ENCODE measurements at regions not wholly inside any gene's neighbourhood (a gene's known extent, or its start where the extent isn't known, plus 50 kb on each side); places are given as distances from the start of the nearest gene placed in this dataset.

- no peak for DNase-seq (ENCODE audit: low read depth, low spot score)
- in situ Hi-C loops (cut with HindIII; ENCODE audit: low pct_unique_long_range_greater_than_20kb, low sequenced_read_pairs): no loop called here
Observed at GRCh38 chr1:65694933-65695332, 97.8 kb upstream of the PDE4B start.

- in situ Hi-C loops (cut with HindIII; ENCODE audit: low pct_unique_long_range_greater_than_20kb, low sequenced_read_pairs): no loop called here
- no peak for DNase-seq (ENCODE audit: low read depth, low spot score)
Observed at GRCh38 chr1:65698590-65698989, 94.1 kb upstream of the PDE4B start.

- in situ Hi-C loops (cut with HindIII; ENCODE audit: low pct_unique_long_range_greater_than_20kb, low sequenced_read_pairs): no loop called here
- DNase-seq (ENCODE audit: low read depth, low spot score): no peak
Observed at GRCh38 chr1:65703853-65704252, 88.8 kb upstream of the PDE4B start.

- no peak for DNase-seq (ENCODE audit: low read depth, low spot score)
Observed at GRCh38 chr1:65704318-65704717, 88.4 kb upstream of the PDE4B start.

GRCh38 chr1:65717815-65718454 is 74.8 kb upstream of the PDE4B start:
- DNase-seq (ENCODE audit: low read depth, low spot score): peak; percentile 38
- in situ Hi-C loops (cut with HindIII; ENCODE audit: low pct_unique_long_range_greater_than_20kb, low sequenced_read_pairs): no loop called here

More at GRCh38 chr1:65704318-65704717, 88.4 kb upstream of the PDE4B start:
- in situ Hi-C loops (cut with HindIII; ENCODE audit: low pct_unique_long_range_greater_than_20kb, low sequenced_read_pairs): no loop called here

GRCh38 chr1:65719391-65719790 is 73.3 kb upstream of the PDE4B start:
- DNase-seq (ENCODE audit: low read depth, low spot score): no peak
- in situ Hi-C loops (cut with HindIII; ENCODE audit: low pct_unique_long_range_greater_than_20kb, low sequenced_read_pairs): no loop called here

- in situ Hi-C loops (cut with HindIII; ENCODE audit: low pct_unique_long_range_greater_than_20kb, low sequenced_read_pairs): no loop called here
Observed at GRCh38 chr1:65722461-65722860, 70.2 kb upstream of the PDE4B start.

GRCh38 chr1:65724151-65724550 is 68.5 kb upstream of the PDE4B start:
- DNase-seq (ENCODE audit: low read depth, low spot score): no peak
- in situ Hi-C loops (cut with HindIII; ENCODE audit: low pct_unique_long_range_greater_than_20kb, low sequenced_read_pairs): no loop called here

More at GRCh38 chr1:65722461-65722860, 70.2 kb upstream of the PDE4B start:
- DNase-seq (ENCODE audit: low read depth, low spot score): no peak

- DNase-seq (ENCODE audit: low read depth, low spot score): no peak
- in situ Hi-C loops (cut with HindIII; ENCODE audit: low pct_unique_long_range_greater_than_20kb, low sequenced_read_pairs): no loop called here
Observed at GRCh38 chr1:65725064-65725463, 67.6 kb upstream of the PDE4B start.

GRCh38 chr1:65728504-65728903 is 64.2 kb upstream of the PDE4B start:
- no peak for DNase-seq (ENCODE audit: low read depth, low spot score)
- in situ Hi-C loops (cut with HindIII; ENCODE audit: low pct_unique_long_range_greater_than_20kb, low sequenced_read_pairs): no loop called here

- no peak for DNase-seq (ENCODE audit: low read depth, low spot score)
- in situ Hi-C loops (cut with HindIII; ENCODE audit: low pct_unique_long_range_greater_than_20kb, low sequenced_read_pairs): no loop called here
Observed at GRCh38 chr1:65729259-65729658, 63.4 kb upstream of the PDE4B start.

- no peak for DNase-seq (ENCODE audit: low read depth, low spot score)
Observed at GRCh38 chr1:65734979-65735378, 57.7 kb upstream of the PDE4B start.

GRCh38 chr1:65741993-65742392 is 50.7 kb upstream of the PDE4B start:
- DNase-seq (ENCODE audit: low read depth, low spot score): no peak
- in situ Hi-C loops (cut with HindIII; ENCODE audit: low pct_unique_long_range_greater_than_20kb, low sequenced_read_pairs): no loop called here

More at GRCh38 chr1:65734979-65735378, 57.7 kb upstream of the PDE4B start:
- in situ Hi-C loops (cut with HindIII; ENCODE audit: low pct_unique_long_range_greater_than_20kb, low sequenced_read_pairs): no loop called here

Measured in SK-MEL-5 (cell line).